HFFc6 (cell line): ENCODE measurements at regions not wholly inside any gene's neighbourhood (a gene's known extent, or its start where the extent isn't known, plus 50 kb on each side); places are given as distances from the start of the nearest gene placed in this dataset.
"Not testable (repeated sequence)": the region's sequence is repeated elsewhere in the genome, so short reads cannot be mapped to it uniquely, and the experiment has no call there.

Source experiments
- DNase-seq: peaks from one replicate; pipeline ENCODE4 v3.0.0-alpha.2; 2018
- H3K27ac Mint-ChIP-seq: 2 replicates; pipeline ENCODE4 v1.8.0; 2020; ENCODE audit warnings: mild to moderate bottlenecking, mixed read lengths
- H3K27me3 Mint-ChIP-seq: 2 replicates; pipeline ENCODE4 v1.8.0; 2021; ENCODE audit warnings: mild to moderate bottlenecking, moderate library complexity, mixed read lengths; ENCODE audit not compliant: insufficient read depth
- H3K36me3 Mint-ChIP-seq: 2 replicates; pipeline ENCODE4 v1.8.0; 2021; ENCODE audit warnings: low read depth, mixed read lengths
- H3K4me1 Mint-ChIP-seq: 2 replicates; pipeline ENCODE4 v1.8.0; 2020; ENCODE audit warnings: low read depth, mixed read lengths
- H3K4me3 Mint-ChIP-seq: 2 replicates; pipeline ENCODE4 v1.8.0; 2020; ENCODE audit warnings: mild to moderate bottlenecking, moderate library complexity, mixed read lengths
- H3K9me3 Mint-ChIP-seq: 2 replicates; pipeline ENCODE4 v1.8.0; 2020; ENCODE audit warnings: mild to moderate bottlenecking, mixed read lengths
- CTCF ChIP-seq: fragments of 200-600 bp; sonication (generic); IDR thresholded peaks from 2 replicates; pipeline ENCODE4 v1.5.0; 2021; ENCODE audit warnings: antibody characterized with exemption, mild to moderate bottlenecking

- peaks cover 4% of the 10 kb centered on the region; the same call in 1 of the 2 replicates for H3K36me3 Mint-ChIP-seq
- no peak overlapping the region for H3K4me3 Mint-ChIP-seq
- peaks cover 31% of the 10 kb centered on the region for H3K9me3 Mint-ChIP-seq
- no peaks in the 10 kb centered on the region; the same call in 1 of the 2 replicates for H3K27me3 Mint-ChIP-seq
- H3K4me1 Mint-ChIP-seq, result no peaks in the 10 kb centered on the region
- TF ChIP-seq CTCF, result no peak
- H3K27ac Mint-ChIP-seq, result no peak overlapping the region
- no peak for DNase-seq
Observed at GRCh38 chr5:106986006-106986405, 684.7 kb downstream of the EFNA5 start.

GRCh38 chr5:106985174-106985573 lies 685.6 kb downstream of the EFNA5 start:
- H3K27ac Mint-ChIP-seq, result no peak overlapping the region
- H3K36me3 Mint-ChIP-seq, result peaks cover 4% of the 10 kb centered on the region; the same call in 1 of the 2 replicates
- H3K27me3 Mint-ChIP-seq, result peaks cover 4% of the 10 kb centered on the region; the same call in 1 of the 2 replicates
- H3K4me3 Mint-ChIP-seq, result no peak overlapping the region
- no peak for TF ChIP-seq CTCF
- no peak for DNase-seq
- peaks cover 38% of the 10 kb centered on the region for H3K9me3 Mint-ChIP-seq
- no peaks in the 10 kb centered on the region for H3K4me1 Mint-ChIP-seq

- peaks cover 58% of the 10 kb centered on the region for H3K9me3 Mint-ChIP-seq
- not testable (repeated sequence) for H3K36me3 Mint-ChIP-seq, H3K4me3 Mint-ChIP-seq, DNase-seq, H3K27me3 Mint-ChIP-seq, H3K4me1 Mint-ChIP-seq, H3K27ac Mint-ChIP-seq
Observed at GRCh38 chr5:106979178-106979577, 691.6 kb downstream of the EFNA5 start.

- H3K4me3 Mint-ChIP-seq, result not testable (repeated sequence)
Observed at GRCh38 chr5:106978582-106979165, 692.1 kb downstream of the EFNA5 start.

GRCh38 chr5:106976363-106976762 lies 694.4 kb downstream of the EFNA5 start:
- Mint-ChIP-seq H3K9me3 (peaks cover 40% of the 10 kb centered on the region), H3K36me3 (0 out of 2 replicates have a peak, but pooled peaks cover 3% of the 10 kb centered on the region), H3K27ac (no peak overlapping the region), H3K4me3 (no peak overlapping the region), H3K27me3 (peaks cover 4% of the 10 kb centered on the region; the same call in 1 of the 2 replicates), H3K4me1 (no peaks in the 10 kb centered on the region)
- TF ChIP-seq CTCF, result no peak
- DNase-seq, result no peak

More at GRCh38 chr5:106978582-106979165, 692.1 kb downstream of the EFNA5 start:
- not testable (repeated sequence) for DNase-seq, H3K36me3 Mint-ChIP-seq, H3K4me1 Mint-ChIP-seq, H3K27me3 Mint-ChIP-seq, H3K27ac Mint-ChIP-seq
- H3K9me3 Mint-ChIP-seq, result peaks cover 56% of the 10 kb centered on the region

- Mint-ChIP-seq H3K4me3 (no peak overlapping the region), H3K9me3 (peaks cover 20% of the 10 kb centered on the region), H3K36me3 (0 out of 2 replicates have a peak, but pooled peaks cover 3% of the 10 kb centered on the region), H3K27ac (no peak overlapping the region), H3K27me3 (no peaks in the 10 kb centered on the region; the same call in 1 of the 2 replicates), H3K4me1 (no peaks in the 10 kb centered on the region)
- TF ChIP-seq CTCF, result no peak
- DNase-seq, result no peak
Observed at GRCh38 chr5:106974272-106974671, 696.5 kb downstream of the EFNA5 start.
